ENCODE measurements at regions not wholly inside any gene's neighbourhood (a gene's known extent, or its start where the extent isn't known, plus 50 kb on each side); places are given as distances from the start of the nearest gene placed in this dataset.

DNA sequence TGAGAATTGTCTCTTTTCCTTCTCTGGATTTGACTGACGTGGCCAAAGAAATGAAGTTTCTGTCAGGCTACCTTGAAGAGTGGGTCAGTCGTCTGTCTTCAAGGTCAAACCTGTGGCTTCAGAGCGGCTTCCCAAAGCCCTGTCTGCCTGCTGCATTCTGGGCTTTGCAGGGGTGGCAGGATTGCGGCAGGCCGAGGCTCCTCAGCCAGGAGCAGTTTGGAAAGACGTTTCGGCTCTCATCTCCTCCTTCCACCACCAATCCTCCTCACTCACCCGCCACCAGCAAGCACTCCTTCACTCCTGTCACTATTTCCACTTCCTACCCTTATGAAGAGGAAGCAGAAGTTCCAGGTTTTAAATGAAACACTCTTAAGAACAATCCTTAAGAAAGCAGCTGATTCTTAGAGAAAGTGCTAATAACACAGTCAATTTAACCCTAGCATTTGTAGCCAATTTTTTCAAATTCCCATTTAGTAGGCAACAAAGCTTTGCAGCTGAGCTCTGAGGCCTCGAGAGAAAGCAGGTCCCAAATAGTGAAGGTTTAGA lies 351.7 kb downstream of the ZNF608 start:
- H3K4me3 Mint-ChIP-seq: no peak overlapping the region
- POLR2A ChIA-PET: no interaction called here
- H3K36me3 Mint-ChIP-seq (ENCODE audit: low read depth): no peaks in the 10 kb centered on the region
- no peaks in the 10 kb centered on the region for H3K9me3 Mint-ChIP-seq (ENCODE audit: insufficient read depth)
- no peaks in the 10 kb centered on the region for H3K4me1 Mint-ChIP-seq (ENCODE audit: low read depth)
- ATAC-seq: no peak
- CTCF ChIA-PET: no interaction called here
- H3K27me3 Mint-ChIP-seq (ENCODE audit: low read depth): no peaks in the 10 kb centered on the region
- no peak overlapping the region for H3K27ac Mint-ChIP-seq
- DNase-seq: no peak

DNA sequence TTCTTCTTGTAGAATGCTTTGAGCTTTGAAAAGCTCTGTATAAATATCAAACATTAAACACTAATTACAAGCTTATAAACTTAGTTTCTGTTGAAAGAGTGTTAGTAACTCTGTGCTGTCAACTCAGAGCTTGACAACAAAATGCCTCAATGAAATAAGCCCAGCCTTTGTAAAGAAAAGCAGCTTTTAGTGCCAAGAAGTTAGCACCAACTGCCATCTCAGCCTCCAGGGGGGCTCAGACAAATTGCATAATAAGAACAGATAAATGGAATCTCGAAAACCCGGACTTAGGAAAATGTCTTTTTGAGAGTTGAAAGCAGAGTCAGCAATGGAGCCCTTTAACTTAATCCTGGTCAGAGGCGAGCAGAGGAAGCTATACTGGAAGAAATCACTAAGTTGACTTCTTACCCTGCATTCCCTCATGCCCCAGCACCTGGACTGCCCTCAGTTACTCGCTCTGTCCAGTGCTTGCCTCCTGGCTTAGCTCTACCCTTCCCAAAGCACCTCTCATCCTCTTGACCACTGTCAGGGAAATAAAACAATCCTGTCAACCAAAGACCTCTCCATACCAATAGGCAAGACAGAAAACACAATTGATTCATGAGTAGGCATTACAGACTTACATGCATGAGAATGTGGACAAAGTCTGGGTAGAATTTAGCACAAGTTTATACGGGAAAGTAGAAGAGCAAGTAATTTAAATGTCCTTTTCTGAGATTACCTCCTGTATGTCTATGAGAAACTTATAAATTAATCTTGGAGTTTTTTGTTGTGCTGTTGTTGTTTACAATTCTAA lies 352.7 kb downstream of the ZNF608 start:
- H3K36me3 Mint-ChIP-seq (ENCODE audit: low read depth): no peaks in the 10 kb centered on the region
- DNase-seq (no peak), ATAC-seq (no peak)
- ChIA-PET POLR2A (no interaction called here), CTCF (no interaction called here)
- no peaks in the 10 kb centered on the region for H3K27me3 Mint-ChIP-seq (ENCODE audit: low read depth)
- no peak overlapping the region for H3K27ac Mint-ChIP-seq
- no peak overlapping the region for H3K4me3 Mint-ChIP-seq
- H3K9me3 Mint-ChIP-seq (ENCODE audit: insufficient read depth): no peaks in the 10 kb centered on the region
- H3K4me1 Mint-ChIP-seq (ENCODE audit: low read depth): no peaks in the 10 kb centered on the region

GRCh38 chr5:124383693-124384092 lies 362.7 kb downstream of the ZNF608 start:
- ATAC-seq (no peak), DNase-seq (no peak)
- no peak overlapping the region for H3K27ac Mint-ChIP-seq
- H3K9me3 Mint-ChIP-seq (ENCODE audit: insufficient read depth): peaks cover 16% of the 10 kb centered on the region
- H3K27me3 Mint-ChIP-seq (ENCODE audit: low read depth): no peaks in the 10 kb centered on the region
- CTCF ChIA-PET: no interaction called here
- H3K4me1 Mint-ChIP-seq (ENCODE audit: low read depth): no peaks in the 10 kb centered on the region
- no peak overlapping the region for H3K4me3 Mint-ChIP-seq
- no peaks in the 10 kb centered on the region for H3K36me3 Mint-ChIP-seq (ENCODE audit: low read depth)
- POLR2A ChIA-PET: no interaction called here

DNA sequence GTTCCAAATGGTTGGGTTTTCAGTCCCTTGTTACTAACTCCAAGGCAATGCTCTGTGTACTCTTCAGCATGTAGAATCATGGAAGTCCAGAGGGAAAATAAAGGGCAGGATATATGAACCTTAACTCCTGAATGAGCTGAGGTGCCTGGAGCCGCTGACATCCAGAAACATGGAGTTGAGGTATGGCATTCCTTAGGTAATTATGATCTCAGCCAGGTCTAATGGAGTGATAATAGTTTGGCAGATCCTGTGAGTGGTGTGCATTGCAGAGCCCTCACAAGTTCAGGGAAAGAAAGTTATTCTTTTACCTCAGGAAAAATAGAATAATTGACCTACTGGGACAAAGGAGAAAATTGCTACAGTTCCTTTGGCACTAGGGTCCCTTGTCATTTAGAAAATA lies 369.1 kb downstream of the ZNF608 start:
- Mint-ChIP-seq H3K36me3 (ENCODE audit: low read depth) (no peaks in the 10 kb centered on the region), H3K4me3 (no peak overlapping the region), H3K27me3 (ENCODE audit: low read depth) (no peaks in the 10 kb centered on the region), H3K27ac (no peak overlapping the region), H3K4me1 (ENCODE audit: low read depth) (no peaks in the 10 kb centered on the region), H3K9me3 (ENCODE audit: insufficient read depth) (peaks cover 6% of the 10 kb centered on the region)
- ChIA-PET CTCF (no interaction called here), POLR2A (no interaction called here)
- ATAC-seq (no peak), DNase-seq (no peak)

GRCh38 chr5:124373883-124374282 lies 372.6 kb downstream of the ZNF608 start:
- POLR2A ChIA-PET: no interaction called here

GRCh38 chr5:124372457-124372856 lies 374.0 kb downstream of the ZNF608 start:
- H3K36me3 Mint-ChIP-seq (ENCODE audit: low read depth): no peaks in the 10 kb centered on the region
- H3K4me3 Mint-ChIP-seq: no peak overlapping the region
- H3K9me3 Mint-ChIP-seq (ENCODE audit: insufficient read depth): no peaks in the 10 kb centered on the region
- ChIA-PET CTCF (no interaction called here), POLR2A (no interaction called here)
- no peaks in the 10 kb centered on the region for H3K4me1 Mint-ChIP-seq (ENCODE audit: low read depth)
- ATAC-seq (no peak), DNase-seq (no peak)
- H3K27me3 Mint-ChIP-seq (ENCODE audit: low read depth): no peaks in the 10 kb centered on the region
- no peak overlapping the region for H3K27ac Mint-ChIP-seq

More at GRCh38 chr5:124373883-124374282, 372.6 kb downstream of the ZNF608 start:
- Mint-ChIP-seq H3K27me3 (ENCODE audit: low read depth) (no peaks in the 10 kb centered on the region), H3K9me3 (ENCODE audit: insufficient read depth) (no peaks in the 10 kb centered on the region), H3K27ac (no peak overlapping the region), H3K4me1 (ENCODE audit: low read depth) (no peaks in the 10 kb centered on the region), H3K4me3 (no peak overlapping the region), H3K36me3 (ENCODE audit: low read depth) (no peaks in the 10 kb centered on the region)
- ATAC-seq: no peak
- no peak for DNase-seq
- CTCF ChIA-PET: no interaction called here

GRCh38 chr5:124371111-124371706 lies 375.2 kb downstream of the ZNF608 start:
- H3K36me3 Mint-ChIP-seq (ENCODE audit: low read depth): no peaks in the 10 kb centered on the region
- no peaks in the 10 kb centered on the region for H3K27me3 Mint-ChIP-seq (ENCODE audit: low read depth)
- no peak overlapping the region for H3K27ac Mint-ChIP-seq
- no peaks in the 10 kb centered on the region for H3K9me3 Mint-ChIP-seq (ENCODE audit: insufficient read depth)
- ChIA-PET POLR2A (interaction anchor here (0.6 kb wide), 1 partner anchor 10 kb away, joined by 3 read pairs; no protein-coding TSS in a partner anchor), CTCF (no interaction called here)
- ATAC-seq (no peak), DNase-seq (no peak)
- H3K4me1 Mint-ChIP-seq (ENCODE audit: low read depth): no peaks in the 10 kb centered on the region
- no peak overlapping the region for H3K4me3 Mint-ChIP-seq

- no peaks in the 10 kb centered on the region for H3K9me3 Mint-ChIP-seq (ENCODE audit: insufficient read depth)
- POLR2A ChIA-PET: no interaction called here
- H3K4me1 Mint-ChIP-seq (ENCODE audit: low read depth): no peaks in the 10 kb centered on the region
- H3K36me3 Mint-ChIP-seq (ENCODE audit: low read depth): no peaks in the 10 kb centered on the region
- no peak overlapping the region for H3K27ac Mint-ChIP-seq
- ATAC-seq (no peak), DNase-seq (no peak)
- CTCF ChIA-PET: no interaction called here
- no peaks in the 10 kb centered on the region for H3K27me3 Mint-ChIP-seq (ENCODE audit: low read depth)
- no peak overlapping the region for H3K4me3 Mint-ChIP-seq
These were observed 375.8 kb downstream of the ZNF608 start for GRCh38 chr5:124370601-124371000.

- Mint-ChIP-seq H3K27ac (no peak overlapping the region), H3K4me3 (no peak overlapping the region), H3K9me3 (ENCODE audit: insufficient read depth) (no peaks in the 10 kb centered on the region), H3K4me1 (ENCODE audit: low read depth) (no peaks in the 10 kb centered on the region), H3K36me3 (ENCODE audit: low read depth) (no peaks in the 10 kb centered on the region), H3K27me3 (ENCODE audit: low read depth) (no peaks in the 10 kb centered on the region)
- ChIA-PET CTCF (no interaction called here), POLR2A (no interaction called here)
- ATAC-seq: no peak
- DNase-seq: no peak
These were observed 381.1 kb downstream of the ZNF608 start for GRCh38 chr5:124365361-124365801.

- ChIA-PET POLR2A (no interaction called here), CTCF (no interaction called here)
- H3K36me3 Mint-ChIP-seq (ENCODE audit: low read depth): no peaks in the 10 kb centered on the region
- H3K27ac Mint-ChIP-seq: no peak overlapping the region
- peaks cover 5% of the 10 kb centered on the region for H3K4me1 Mint-ChIP-seq (ENCODE audit: low read depth)
- H3K27me3 Mint-ChIP-seq (ENCODE audit: low read depth): peaks cover 3% of the 10 kb centered on the region
- no peak overlapping the region for H3K4me3 Mint-ChIP-seq
- no peaks in the 10 kb centered on the region for H3K9me3 Mint-ChIP-seq (ENCODE audit: insufficient read depth)
- DNase-seq: no peak
- ATAC-seq: no peak
These were observed 390.5 kb downstream of the ZNF608 start for GRCh38 chr5:124355928-124356327.

GRCh38 chr5:124353016-124353415 lies 393.4 kb downstream of the ZNF608 start:
- H3K27ac Mint-ChIP-seq: no peak overlapping the region
- no peak for DNase-seq
- ChIA-PET POLR2A (no interaction called here), CTCF (no interaction called here)
- peaks cover 3% of the 10 kb centered on the region for H3K27me3 Mint-ChIP-seq (ENCODE audit: low read depth)
- no peaks in the 10 kb centered on the region for H3K9me3 Mint-ChIP-seq (ENCODE audit: insufficient read depth)
- H3K36me3 Mint-ChIP-seq (ENCODE audit: low read depth): no peaks in the 10 kb centered on the region
- no peak for ATAC-seq
- H3K4me3 Mint-ChIP-seq: no peak overlapping the region
- peaks cover 7% of the 10 kb centered on the region for H3K4me1 Mint-ChIP-seq (ENCODE audit: low read depth)

GRCh38 chr5:124352312-124352711 lies 394.1 kb downstream of the ZNF608 start:
- H3K4me1 Mint-ChIP-seq (ENCODE audit: low read depth): peaks cover 7% of the 10 kb centered on the region
- ChIA-PET CTCF (no interaction called here), POLR2A (no interaction called here)
- H3K9me3 Mint-ChIP-seq (ENCODE audit: insufficient read depth): no peaks in the 10 kb centered on the region
- H3K27me3 Mint-ChIP-seq (ENCODE audit: low read depth): peaks cover 3% of the 10 kb centered on the region
- ATAC-seq (no peak), DNase-seq (peak; percentile 25)
- no peak overlapping the region for H3K4me3 Mint-ChIP-seq
- H3K27ac Mint-ChIP-seq: no peak overlapping the region
- H3K36me3 Mint-ChIP-seq (ENCODE audit: low read depth): no peaks in the 10 kb centered on the region

Data from activated CD8-positive, alpha-beta T cell treated with anti-CD3 and anti-CD28 coated beads, Interleukin-2, amount 10 ng/mL, durations not matched to agents 7 days and 5 days (primary cell).